Body of pancreas (tissue), 4 donors: ENCODE measurements at regions not wholly inside any gene's neighbourhood (a gene's known extent, or its start where the extent isn't known, plus 50 kb on each side); places are given as distances from the start of the nearest gene placed in this dataset.

Experiments
- ATAC-seq: fragments of 150-250 bp; one replicate; pipeline ENCODE4 v1.9.1; 2016
- DNase-seq, 4 donors: peaks; one replicate each; pipeline ENCODE4 v3.0.0-alpha.2; 2019
- H3K27ac ChIP-seq, 4 donors: fragments of 200-600 bp; sonication (generic); 1 replicate in 3 of 4; 2 replicates in 1 of 4; pipeline versions ENCODE4 v1.5.1 to v1.6.1; 2016 to 2019; ENCODE audit warnings: mild to moderate bottlenecking in 1 of 4, mixed read lengths in 1 of 4, moderate library complexity in 1 of 4
- H3K27me3 ChIP-seq, 2 donors: fragments of 200-600 bp; sonication (generic); one replicate each; pipeline ENCODE4 v1.6.0; 2016; ENCODE audit warnings: mild to moderate bottlenecking in 1 of 2
- H3K36me3 ChIP-seq, 2 donors: fragments of 200-600 bp; sonication (generic); replicated peaks in 1 of 2; 2 replicates each; pipeline ENCODE4 v1.5.1; 2016; ENCODE audit warnings: low read depth in 2 of 2; ENCODE audit not compliant: insufficient read depth in 1 of 2
- H3K4me1 ChIP-seq: fragments of 200-600 bp; sonication (generic); one replicate; pipeline ENCODE4 v1.6.0; 2016
- H3K4me3 ChIP-seq, 2 donors: fragments of 200-600 bp; sonication (generic); 1 replicate in 1 of 2; 2 replicates in 1 of 2; pipeline ENCODE4 v1.5.1; 2016 to 2019
- H3K9me3 ChIP-seq, 3 donors: fragments of 200-600 bp; sonication (generic); 1 replicate in 2 of 3; 2 replicates in 1 of 3; pipeline ENCODE4 v1.5.1; 2016
- CTCF ChIP-seq, 7 experiments: fragments of 450-650 bp in 4 of 7; fragments of 200-600 bp in 3 of 7; sonication (generic) in 3 of 7; IDR thresholded peaks; one replicate each; pipeline ENCODE4 v1.5.1; 2016 to 2019; ENCODE audit warnings: antibody characterized with exemption in 7 of 7
- POLR2A ChIP-seq, 3 donors: fragments of 450-650 bp; IDR thresholded peaks; one replicate each; pipeline ENCODE4 v1.6.1; 2016; ENCODE audit warnings: antibody characterized with exemption in 3 of 3, mild to moderate bottlenecking in 2 of 3
- WGBS, 2 donors: methylation state at CpG; one replicate each; pipeline ENCODE4 v1.1.5; 2017; 5-methylcytosine and 5-hydroxymethylcytosine counted together
- intact Hi-C: fragments of 100-400 bp; cut with DNase I; formaldehyde crosslinking; loops from one replicate; pipeline ENCODE4 v1.15.1; 2023

GRCh38 chr2:150644298-150645067 lies 157.0 kb upstream of the RND3 start:
- H3K4me3 ChIP-seq: no peak overlapping the region
- no peaks in the 10 kb centered on the region for H3K36me3 ChIP-seq
- ATAC-seq (no peak), DNase-seq (no peak)
- WGBS, 2 donors: 36 to 39% methylated on average over 5 of the region's 5 CpGs
- TF ChIP-seq POLR2A (IDR thresholded peaks at IDR 0.05) (no peak), CTCF (IDR thresholded peaks at IDR 0.05) (no peak)
- intact Hi-C loops: no loop called here
- H3K9me3 ChIP-seq: no peaks in the 10 kb centered on the region
- H3K27ac ChIP-seq: no peak overlapping the region
- H3K4me1 ChIP-seq: no peaks in the 10 kb centered on the region
- no peaks in the 10 kb centered on the region for H3K27me3 ChIP-seq

- H3K36me3 ChIP-seq: no peaks in the 10 kb centered on the region
- no peaks in the 10 kb centered on the region for H3K9me3 ChIP-seq
- DNase-seq (no peak), ATAC-seq (no peak)
- WGBS, 2 donors: 62 to 76% methylated on average over 10 of the region's 10 CpGs
- intact Hi-C loops: no loop called here
- H3K27me3 ChIP-seq: no peaks in the 10 kb centered on the region
- H3K4me3 ChIP-seq: no peak overlapping the region
- H3K4me1 ChIP-seq: no peaks in the 10 kb centered on the region
- no peak for TF ChIP-seq CTCF (IDR thresholded peaks at IDR 0.05)
- no peak for TF ChIP-seq POLR2A (IDR thresholded peaks at IDR 0.05)
- no peak overlapping the region for H3K27ac ChIP-seq
Observed at GRCh38 chr2:150643114-150643725, 155.8 kb upstream of the RND3 start.

- ATAC-seq: no peak
Observed at GRCh38 chr2:150640039-150640438, 152.6 kb upstream of the RND3 start.

GRCh38 chr2:150639383-150639782 lies 151.9 kb upstream of the RND3 start:
- Histone ChIP-seq H3K27ac (no peak overlapping the region), H3K4me1 (no peaks in the 10 kb centered on the region), H3K4me3 (no peak overlapping the region), H3K36me3 (no peaks in the 10 kb centered on the region), H3K27me3 (no peaks in the 10 kb centered on the region), H3K9me3 (no peaks in the 10 kb centered on the region)
- no peak for ATAC-seq
- intact Hi-C loops: no loop called here
- TF ChIP-seq POLR2A (IDR thresholded peaks at IDR 0.05) (no peak), CTCF (IDR thresholded peaks at IDR 0.05) (no peak)
- DNase-seq: no peak
- WGBS, 2 donors: 37 to 40% methylated on average over 3 of the region's 3 CpGs

More at GRCh38 chr2:150640039-150640438, 152.6 kb upstream of the RND3 start:
- H3K9me3 ChIP-seq: no peaks in the 10 kb centered on the region
- WGBS, 2 donors: 22 to 28% methylated on average over 4 of the region's 4 CpGs
- no peak overlapping the region for H3K4me3 ChIP-seq
- no peak overlapping the region for H3K27ac ChIP-seq
- no peaks in the 10 kb centered on the region for H3K27me3 ChIP-seq
- no peaks in the 10 kb centered on the region for H3K4me1 ChIP-seq
- DNase-seq: no peak
- intact Hi-C loops: no loop called here
- H3K36me3 ChIP-seq: no peaks in the 10 kb centered on the region
- TF ChIP-seq POLR2A (IDR thresholded peaks at IDR 0.05) (no peak), CTCF (IDR thresholded peaks at IDR 0.05) (no peak)
